Heart left ventricle (tissue), 16 donors: ENCODE measurements at regions not wholly inside any gene's neighbourhood (a gene's known extent, or its start where the extent isn't known, plus 50 kb on each side); places are given as distances from the start of the nearest gene placed in this dataset.

Source experiments
- ATAC-seq, 4 donors: fragments of 200-7000 bp; cut with Tn5 transposase; one replicate each; pipeline ENCODE4 v1.9.1; 2020 to 2022; ENCODE audit warnings: moderate library complexity in 4 of 4, mild to moderate bottlenecking in 3 of 4, moderate number of reproducible peaks in 1 of 4
- DNase-seq, 5 donors: peaks; one replicate each; pipeline ENCODE4 v3.0.0-alpha.2; 2020
- H3K27ac ChIP-seq, 12 donors: fragments of 200-600 bp; sonication (generic) in 4 of 12; one replicate each; pipeline versions ENCODE4 v1.5.0 to v1.8.0; 2016 to 2022; ENCODE audit warnings: mild to moderate bottlenecking in 2 of 12
- H3K27me3 ChIP-seq, 9 donors: fragments of 200-600 bp; sonication (generic) in 2 of 9; one replicate each; pipeline versions ENCODE4 v1.5.1 to v1.8.0; 2016 to 2022; ENCODE audit warnings: mild to moderate bottlenecking in 3 of 9
- H3K36me3 ChIP-seq, 9 donors: fragments of 200-600 bp; sonication (generic) in 2 of 9; one replicate each; pipeline versions ENCODE4 v1.5.0 to v1.8.0; 2018 to 2022; ENCODE audit warnings: mild to moderate bottlenecking in 2 of 9
- H3K4me1 ChIP-seq, 12 donors: fragments of 200-600 bp; sonication (generic) in 4 of 12; one replicate each; pipeline versions ENCODE4 v1.5.0 to v1.8.0; 2016 to 2022; ENCODE audit warnings: mild to moderate bottlenecking in 3 of 12
- H3K4me3 ChIP-seq, 12 donors: fragments of 200-600 bp; sonication (generic) in 4 of 12; one replicate each; pipeline versions ENCODE4 v1.5.0 to v1.8.0; 2017 to 2022; ENCODE audit warnings: mild to moderate bottlenecking in 9 of 12, moderate library complexity in 4 of 12
- H3K9me3 ChIP-seq, 12 donors: fragments of 200-600 bp; sonication (generic) in 4 of 12; one replicate each; pipeline versions ENCODE4 v1.5.0 to v1.8.0; 2016 to 2022; ENCODE audit warnings: mild to moderate bottlenecking in 1 of 12
- CTCF ChIP-seq, 12 donors: fragments of 200-600 bp; sonication (generic) in 4 of 12; IDR thresholded peaks; one replicate each; pipeline versions ENCODE4 v1.5.0 to v1.8.0; 2018 to 2022; ENCODE audit warnings: antibody characterized with exemption in 12 of 12, mild to moderate bottlenecking in 5 of 12
- POLR2A ChIP-seq, 2 donors: fragments of 450-650 bp; IDR thresholded peaks; one replicate each; pipeline ENCODE4 v1.6.1; 2017; ENCODE audit warnings: antibody characterized with exemption in 2 of 2, mild to moderate bottlenecking in 2 of 2, moderate library complexity in 2 of 2
- WGBS, 4 donors: extraction: QIAGEN DNeasy Blood & Tissue Kit in 2 of 4; methylation state at CpG; one replicate each; pipeline versions ENCODE4 v1.1.5 to v1.1.7; 2013 to 2018; 5-methylcytosine and 5-hydroxymethylcytosine counted together
- intact Hi-C, 10 donors: fragments of 100-400 bp; cut with DNase I; formaldehyde crosslinking; loops; one replicate each; pipeline versions ENCODE4 v1.11.1 to v1.14.2; 2022
- donor health status: ischemic (EF 13 %, LVEDD 7.1; RV severe dilation, severe dysfunction).
- donor health status: healthy with polysubstance abuse.
- donor health status: DM: no; HTN: yes; CAD: no.
- donor health status: DM: no; HTN: no; CAD: no.
- donor health status: ischemic (EF 25% LVEDD 6.9; RV normal size, moderate dysfunction).
- donor health status: ischemic (EF 25% LVEDD 5.7; RV mildly dilated, moderate dysfunction).
- donor health status: healthy.
- donor health status: DM: yes; HTN: yes; CAD: no.
- donor health status: ischemic (EF 35%, LVEDD 5.7; RV mildly dilated, moderate dysfunction).
- donor health status: nonischemic (EF 11% LVEDD 7.7; RV severe dilation, severe dysfunction).
- donor health status: DM: yes; HTN: yes; CAD: no.
- donor health status: PGD.
- donor health status: ischemic (EF 29% LVEDD 5.4; RV normal size, mild dysfunction).
- donor health status: nonischemic (EF 23%, LVEDD 6.1; RV moderate dilation, normal function).

DNA sequence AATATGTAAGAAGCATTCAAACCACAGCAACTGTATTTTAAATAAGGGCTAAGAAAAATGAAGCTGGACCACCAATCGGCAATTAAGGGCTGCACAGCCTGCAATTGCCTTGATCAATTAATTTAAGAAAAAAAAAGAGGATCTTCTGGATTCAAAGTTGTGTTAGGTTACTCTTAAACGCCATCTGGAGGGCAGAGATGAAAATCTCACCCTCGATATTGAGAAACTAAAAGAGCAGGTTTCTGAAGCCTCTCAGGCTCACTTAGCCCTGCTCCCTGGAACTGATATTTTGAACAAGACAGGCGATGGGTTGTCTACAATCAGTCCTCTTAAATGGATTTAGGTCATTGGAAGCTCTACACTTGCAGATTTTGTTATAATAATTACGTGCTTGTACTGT lies 579.4 kb downstream of the GRXCR1 start:
- H3K36me3 ChIP-seq = no peaks in the 10 kb centered on the region
- TF ChIP-seq POLR2A (IDR thresholded peaks at IDR 0.05) (no peak), CTCF (IDR thresholded peaks at IDR 0.05) (no peak)
- no peak overlapping the region for H3K4me3 ChIP-seq
- no peak overlapping the region for H3K27ac ChIP-seq
- intact Hi-C loops = no loop called here
- no peaks in the 10 kb centered on the region for H3K4me1 ChIP-seq
- DNase-seq (no peak), ATAC-seq (no peak)
- WGBS, 4 donors = 67 to 71% (median 70%) methylated on average over 5 of the region's 5 CpGs
- no peaks in the 10 kb centered on the region for H3K27me3 ChIP-seq
- H3K9me3 ChIP-seq = peaks cover 0 to 49% (median 22%) of the 10 kb centered on the region in 12 donors

- intact Hi-C loops = no loop called here
- WGBS, 4 donors = 19 to 27% (median 24%) methylated on average over 1 of the region's 1 CpG
Measured at GRCh38 chr4:43481526-43481925, 589.0 kb downstream of the GRXCR1 start.

GRCh38 chr4:43485196-43485595 lies 592.7 kb downstream of the GRXCR1 start:
- intact Hi-C loops = no loop called here
- WGBS, 4 donors = 33 to 43% (median 37%) methylated on average over 4 of the region's 4 CpGs
- peaks cover 0 to 23% (median 5%) of the 10 kb centered on the region in 12 donors for H3K9me3 ChIP-seq
- no peaks in the 10 kb centered on the region for H3K36me3 ChIP-seq
- H3K4me3 ChIP-seq = no peak overlapping the region
- H3K27ac ChIP-seq = no peak overlapping the region
- DNase-seq (no peak), ATAC-seq (no peak)
- no peaks in the 10 kb centered on the region for H3K4me1 ChIP-seq
- no peak for TF ChIP-seq POLR2A (IDR thresholded peaks at IDR 0.05)
- no peak for TF ChIP-seq CTCF (IDR thresholded peaks at IDR 0.05)
- no peaks in the 10 kb centered on the region for H3K27me3 ChIP-seq

More at GRCh38 chr4:43481526-43481925, 589.0 kb downstream of the GRXCR1 start:
- ATAC-seq (no peak), DNase-seq (no peak)
- TF ChIP-seq CTCF (IDR thresholded peaks at IDR 0.05) = no peak
- no peak for TF ChIP-seq POLR2A (IDR thresholded peaks at IDR 0.05)
- Histone ChIP-seq H3K36me3 (no peaks in the 10 kb centered on the region), H3K27ac (no peak overlapping the region), H3K9me3 (peaks cover 0 to 20% (median 0%) of the 10 kb centered on the region in 12 donors), H3K4me1 (no peaks in the 10 kb centered on the region), H3K27me3 (no peaks in the 10 kb centered on the region), H3K4me3 (no peak overlapping the region)

DNA sequence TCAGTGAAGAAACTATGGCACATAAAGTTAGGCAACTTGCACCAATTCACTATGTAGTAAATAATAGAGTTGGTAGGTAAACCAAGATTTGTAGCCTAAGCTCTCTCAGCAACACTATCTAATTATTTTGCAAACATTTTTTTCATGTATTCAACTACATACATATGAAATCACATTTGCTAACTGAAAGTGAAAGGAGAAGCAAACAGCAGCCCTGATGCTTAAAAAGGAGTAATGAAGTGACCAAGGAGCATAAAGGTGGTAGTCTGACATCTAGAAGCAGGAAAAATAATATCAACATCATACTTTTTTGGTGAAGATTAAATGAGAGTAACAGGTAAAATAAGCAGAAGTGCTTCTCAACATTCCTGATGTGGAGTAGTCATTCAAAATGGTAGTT lies 603.7 kb downstream of the GRXCR1 start:
- intact Hi-C loops = no loop called here
- TF ChIP-seq CTCF (IDR thresholded peaks at IDR 0.05) (no peak), POLR2A (IDR thresholded peaks at IDR 0.05) (no peak)
- Histone ChIP-seq H3K36me3 (no peaks in the 10 kb centered on the region), H3K27ac (no peak overlapping the region), H3K4me1 (no peaks in the 10 kb centered on the region), H3K27me3 (no peaks in the 10 kb centered on the region), H3K4me3 (no peak overlapping the region), H3K9me3 (no peaks in the 10 kb centered on the region)
- DNase-seq (no peak), ATAC-seq (no peak)
